ENCODE measurements at regions not wholly inside any gene's neighbourhood (a gene's known extent, or its start where the extent isn't known, plus 50 kb on each side); places are given as distances from the start of the nearest gene placed in this dataset.
A peak's percentile ranks its signal among the peaks of the same experiment; 100 is the strongest.
"Not testable (repeated sequence)": the region's sequence is repeated elsewhere in the genome, so short reads cannot be mapped to it uniquely, and the experiment has no call there.

GRCh38 chr10:30762620-30763019 is 133.1 kb upstream of the LYZL2 start:
- no peak for DNase-seq

GRCh38 chr10:30759423-30759822 is 129.9 kb upstream of the LYZL2 start:
- DNase-seq, result no peak

GRCh38 chr10:30758338-30758737 is 128.8 kb upstream of the LYZL2 start:
- DNase-seq, result no peak

- no peak for DNase-seq
Observed at GRCh38 chr10:30756896-30757295, 127.3 kb upstream of the LYZL2 start.

- no peak for DNase-seq
Observed at GRCh38 chr10:30756151-30756550, 126.6 kb upstream of the LYZL2 start.

GRCh38 chr10:30755441-30755953 is 125.9 kb upstream of the LYZL2 start:
- no peak for DNase-seq

- DNase-seq, result no peak
Observed at GRCh38 chr10:30752481-30752881, 122.9 kb upstream of the LYZL2 start.

- no peak for DNase-seq
Observed at GRCh38 chr10:30751678-30752331, 122.3 kb upstream of the LYZL2 start.

- DNase-seq, result no peak
Observed at GRCh38 chr10:30750971-30751677, 121.6 kb upstream of the LYZL2 start.

GRCh38 chr10:30749385-30749784 is 119.8 kb upstream of the LYZL2 start:
- no peak for DNase-seq

- no peak for DNase-seq
Observed at GRCh38 chr10:30748152-30748973, 118.8 kb upstream of the LYZL2 start.

GRCh38 chr10:30747633-30748032 is 118.1 kb upstream of the LYZL2 start:
- peak; percentile 36 for DNase-seq

GRCh38 chr10:30745953-30746352 is 116.4 kb upstream of the LYZL2 start:
- no peak for DNase-seq

- DNase-seq, result no peak
Observed at GRCh38 chr10:30744106-30744505, 114.6 kb upstream of the LYZL2 start.

- no peak for DNase-seq
Observed at GRCh38 chr10:30743586-30743985, 114.0 kb upstream of the LYZL2 start.

GRCh38 chr10:30742471-30742870 is 112.9 kb upstream of the LYZL2 start:
- DNase-seq, result no peak

- DNase-seq, result not testable (repeated sequence)
Observed at GRCh38 chr10:30740774-30741173, 111.2 kb upstream of the LYZL2 start.

- DNase-seq, result no peak
Observed at GRCh38 chr10:30738416-30738815, 108.9 kb upstream of the LYZL2 start.

- no peak for DNase-seq
Observed at GRCh38 chr10:30737931-30738391, 108.4 kb upstream of the LYZL2 start.

GRCh38 chr10:30736685-30737232 is 107.2 kb upstream of the LYZL2 start:
- DNase-seq, result no peak

GRCh38 chr10:30734901-30735300 is 105.3 kb upstream of the LYZL2 start:
- DNase-seq, result no peak

- no peak for DNase-seq
Observed at GRCh38 chr10:30732671-30733070, 103.1 kb upstream of the LYZL2 start.

- no peak for DNase-seq
Observed at GRCh38 chr10:30731963-30732362, 102.4 kb upstream of the LYZL2 start.

All from activated CD8-positive, alpha-beta memory T cell treated with anti-CD3 and anti-CD28 coated beads, Interleukin-2, amount 50 U/mL, for 4 hours (primary cell).